ENCODE measurements at regions not wholly inside any gene's neighbourhood (a gene's known extent, or its start where the extent isn't known, plus 50 kb on each side); places are given as distances from the start of the nearest gene placed in this dataset.

GRCh38 chr17:83178533-83179304 lies 99.3 kb downstream of the METRNL start:
- no peak for DNase-seq

- DNase-seq, result no peak
Measured at GRCh38 chr17:83179374-83179773, 100.0 kb downstream of the METRNL start.

- no peak for DNase-seq
Measured at GRCh38 chr17:83179811-83180210, 100.4 kb downstream of the METRNL start.

- no peak for DNase-seq
Measured at GRCh38 chr17:83180264-83180995, 101.0 kb downstream of the METRNL start.

- DNase-seq, result no peak
Measured at GRCh38 chr17:83180996-83181481, 101.6 kb downstream of the METRNL start.

- DNase-seq, result no peak
Measured at GRCh38 chr17:83181991-83182619, 102.7 kb downstream of the METRNL start.

- DNase-seq, result no peak
Measured at GRCh38 chr17:83182620-83183101, 103.3 kb downstream of the METRNL start.

GRCh38 chr17:83183145-83183948 lies 103.9 kb downstream of the METRNL start:
- DNase-seq, result no peak

- DNase-seq, result no peak
Measured at GRCh38 chr17:83183951-83184506, 104.6 kb downstream of the METRNL start.

GRCh38 chr17:83185023-83186002 lies 105.9 kb downstream of the METRNL start:
- DNase-seq, result no peak

- no peak for DNase-seq
Measured at GRCh38 chr17:83186226-83186625, 106.8 kb downstream of the METRNL start.

GRCh38 chr17:83186751-83187421 lies 107.5 kb downstream of the METRNL start:
- DNase-seq, result no peak

GRCh38 chr17:83187782-83188311 lies 108.4 kb downstream of the METRNL start:
- no peak for DNase-seq

- DNase-seq, result peak; percentile 79
Measured at GRCh38 chr17:83189044-83190003, 109.9 kb downstream of the METRNL start.

GRCh38 chr17:83190004-83190385 lies 110.6 kb downstream of the METRNL start:
- no peak for DNase-seq

- no peak for DNase-seq
Measured at GRCh38 chr17:83190601-83191387, 111.4 kb downstream of the METRNL start.

GRCh38 chr17:83191388-83192160 lies 112.2 kb downstream of the METRNL start:
- no peak for DNase-seq
